ENCODE measurements at regions not wholly inside any gene's neighbourhood (a gene's known extent, or its start where the extent isn't known, plus 50 kb on each side); places are given as distances from the start of the nearest gene placed in this dataset.

DNA sequence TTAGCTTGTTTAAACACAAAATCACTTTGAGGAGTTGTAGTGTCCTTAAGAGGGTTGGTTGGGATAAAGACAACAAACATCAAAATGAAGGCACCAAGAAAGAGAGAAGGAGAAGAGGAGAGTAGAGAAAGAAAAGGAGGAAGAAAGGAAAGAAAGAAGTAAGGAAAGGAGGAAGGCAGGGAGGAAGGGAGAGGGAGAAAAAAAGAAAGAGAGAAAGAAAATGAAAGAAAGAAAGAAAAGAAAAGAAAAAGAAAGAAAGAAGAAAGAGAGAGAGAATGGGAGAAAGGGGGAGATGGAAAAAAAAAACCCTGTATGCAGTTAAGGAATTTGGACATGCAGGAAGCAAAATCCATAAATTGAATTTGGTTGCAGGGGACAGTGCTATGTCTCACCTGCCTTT, 635.4 kb upstream of the FZD8 start:
- H4K20me1 ChIP-seq (ENCODE audit: insufficient read depth, low read length): no peaks in the 10 kb centered on the region
- DNase-seq: no peak
- H3K27ac ChIP-seq (ENCODE audit: low read length): no peak overlapping the region
- TF ChIP-seq EZH2phosphoT487 (IDR thresholded peaks at IDR 0.05; ENCODE audit: low read length) (no peak), EZH2 (optimal IDR thresholded peaks at IDR 0.05; ENCODE audit: low read depth, low read length) (no peak)
- TF ChIP-seq, protein P1, sequence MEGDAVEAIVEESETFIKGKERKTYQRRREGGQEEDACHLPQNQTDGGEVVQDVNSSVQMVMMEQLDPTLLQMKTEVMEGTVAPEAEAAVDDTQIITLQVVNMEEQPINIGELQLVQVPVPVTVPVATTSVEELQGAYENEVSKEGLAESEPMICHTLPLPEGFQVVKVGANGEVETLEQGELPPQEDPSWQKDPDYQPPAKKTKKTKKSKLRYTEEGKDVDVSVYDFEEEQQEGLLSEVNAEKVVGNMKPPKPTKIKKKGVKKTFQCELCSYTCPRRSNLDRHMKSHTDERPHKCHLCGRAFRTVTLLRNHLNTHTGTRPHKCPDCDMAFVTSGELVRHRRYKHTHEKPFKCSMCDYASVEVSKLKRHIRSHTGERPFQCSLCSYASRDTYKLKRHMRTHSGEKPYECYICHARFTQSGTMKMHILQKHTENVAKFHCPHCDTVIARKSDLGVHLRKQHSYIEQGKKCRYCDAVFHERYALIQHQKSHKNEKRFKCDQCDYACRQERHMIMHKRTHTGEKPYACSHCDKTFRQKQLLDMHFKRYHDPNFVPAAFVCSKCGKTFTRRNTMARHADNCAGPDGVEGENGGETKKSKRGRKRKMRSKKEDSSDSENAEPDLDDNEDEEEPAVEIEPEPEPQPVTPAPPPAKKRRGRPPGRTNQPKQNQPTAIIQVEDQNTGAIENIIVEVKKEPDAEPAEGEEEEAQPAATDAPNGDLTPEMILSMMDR (IDR thresholded peaks at IDR 0.05; ENCODE audit: low read length): no peak
- no peaks in the 10 kb centered on the region for H3K4me1 ChIP-seq (ENCODE audit: low read length)
- H3K9me2 ChIP-seq (replicated peaks; ENCODE audit: insufficient read depth, low read length): no peaks in the 10 kb centered on the region
- no peak overlapping the region for H3K4me2 ChIP-seq (ENCODE audit: low read depth, low read length)
- H3K4me3 ChIP-seq (ENCODE audit: low read length): no peak overlapping the region
- no peaks in the 10 kb centered on the region for H3K27me3 ChIP-seq (replicated peaks; ENCODE audit: insufficient read depth, low read length)
- H3F3A ChIP-seq (ENCODE audit: insufficient read depth, low read length): no peaks in the 10 kb centered on the region
- H2AFZ ChIP-seq (ENCODE audit: low read length): no peak overlapping the region
- no peaks in the 10 kb centered on the region for H3K9me3 ChIP-seq (replicated peaks; ENCODE audit: insufficient read depth, low read length)
- no peaks in the 10 kb centered on the region for H3K79me2 ChIP-seq (ENCODE audit: low read length)
- H3K9ac ChIP-seq (ENCODE audit: low read length): no peak overlapping the region
- H3K36me3 ChIP-seq (replicated peaks; ENCODE audit: insufficient read depth, low read length): no peaks in the 10 kb centered on the region

DNA sequence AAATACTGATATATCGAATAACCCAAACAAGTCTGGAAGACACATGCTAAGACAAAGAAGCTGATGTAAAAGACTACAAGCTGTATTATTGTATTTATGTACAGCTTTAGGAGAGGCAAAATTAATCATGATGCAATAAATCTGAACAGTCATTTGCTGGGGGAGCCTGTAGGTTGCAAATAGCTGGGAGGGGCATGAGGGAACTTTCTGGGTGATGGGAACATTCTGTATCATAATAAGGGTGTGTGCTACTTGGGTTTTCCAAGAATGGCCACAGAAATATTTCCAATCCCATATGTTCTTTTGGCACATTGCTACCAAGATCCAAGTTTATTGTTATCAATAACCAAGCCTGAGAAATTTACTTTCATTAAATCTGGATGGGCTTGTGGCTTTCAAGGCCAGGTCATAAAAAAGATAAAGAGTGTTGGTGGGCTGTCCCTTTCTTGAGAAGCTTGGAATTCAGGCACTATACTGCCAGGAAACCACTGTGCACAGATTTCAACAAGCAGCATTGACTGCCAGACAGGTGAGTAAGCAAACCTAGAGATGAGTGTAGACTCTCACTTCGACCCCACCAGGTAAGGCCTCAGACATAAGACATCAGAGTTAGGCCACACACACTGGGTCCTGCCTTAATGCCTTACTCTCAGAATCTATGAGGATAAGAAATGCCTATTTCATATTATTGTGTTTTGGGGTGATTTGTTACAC, 629.7 kb upstream of the FZD8 start:
- H3K4me2 ChIP-seq (ENCODE audit: low read depth, low read length): no peak overlapping the region
- no peaks in the 10 kb centered on the region for H3K4me1 ChIP-seq (ENCODE audit: low read length)
- no peak overlapping the region for H3K9ac ChIP-seq (ENCODE audit: low read length)
- H3K79me2 ChIP-seq (ENCODE audit: low read length): no peaks in the 10 kb centered on the region
- TF ChIP-seq, protein P1 (IDR thresholded peaks at IDR 0.05; ENCODE audit: low read length): no peak
- TF ChIP-seq EZH2phosphoT487 (IDR thresholded peaks at IDR 0.05; ENCODE audit: low read length): no peak
- TF ChIP-seq EZH2 (optimal IDR thresholded peaks at IDR 0.05; ENCODE audit: low read depth, low read length): no peak
- DNase-seq: no peak
- no peaks in the 10 kb centered on the region for H3K9me3 ChIP-seq (replicated peaks; ENCODE audit: insufficient read depth, low read length)
- no peak overlapping the region for H3K4me3 ChIP-seq (ENCODE audit: low read length)
- no peaks in the 10 kb centered on the region for H4K20me1 ChIP-seq (ENCODE audit: insufficient read depth, low read length)
- H3F3A ChIP-seq (ENCODE audit: insufficient read depth, low read length): no peaks in the 10 kb centered on the region
- no peak overlapping the region for H3K27ac ChIP-seq (ENCODE audit: low read length)
- no peak overlapping the region for H2AFZ ChIP-seq (ENCODE audit: low read length)
- H3K27me3 ChIP-seq (replicated peaks; ENCODE audit: insufficient read depth, low read length): no peaks in the 10 kb centered on the region
- H3K36me3 ChIP-seq (replicated peaks; ENCODE audit: insufficient read depth, low read length): no peaks in the 10 kb centered on the region
- no peaks in the 10 kb centered on the region for H3K9me2 ChIP-seq (replicated peaks; ENCODE audit: insufficient read depth, low read length)

DNA sequence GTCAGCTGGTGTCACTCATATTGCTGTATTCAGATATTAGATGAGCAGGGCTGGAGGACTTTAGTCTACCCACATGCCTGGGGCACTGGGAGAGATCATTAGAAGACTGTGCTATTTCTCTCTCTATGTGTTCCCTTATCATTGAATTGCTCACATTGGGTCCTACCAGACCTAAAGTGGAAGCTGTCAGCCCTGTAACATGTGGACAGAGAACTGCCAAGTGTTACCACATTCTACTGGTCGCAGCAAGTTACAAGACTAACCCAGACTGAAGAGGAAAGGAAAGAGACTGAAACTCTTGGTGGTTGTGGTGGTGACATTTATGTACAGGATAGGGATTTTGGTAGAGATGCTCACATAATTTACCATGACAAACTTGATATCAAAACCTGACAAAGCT, 627.1 kb upstream of the FZD8 start:
- Histone ChIP-seq H3K9me3 (replicated peaks; ENCODE audit: insufficient read depth, low read length) (no peaks in the 10 kb centered on the region), H3K9ac (ENCODE audit: low read length) (no peak overlapping the region), H3K27ac (ENCODE audit: low read length) (no peak overlapping the region), H4K20me1 (ENCODE audit: insufficient read depth, low read length) (no peaks in the 10 kb centered on the region), H3K79me2 (ENCODE audit: low read length) (no peaks in the 10 kb centered on the region), H3K36me3 (replicated peaks; ENCODE audit: insufficient read depth, low read length) (no peaks in the 10 kb centered on the region), H3K27me3 (replicated peaks; ENCODE audit: insufficient read depth, low read length) (no peaks in the 10 kb centered on the region), H3K4me2 (ENCODE audit: low read depth, low read length) (no peak overlapping the region), H3K4me1 (ENCODE audit: low read length) (no peaks in the 10 kb centered on the region), H3F3A (ENCODE audit: insufficient read depth, low read length) (no peaks in the 10 kb centered on the region), H3K4me3 (ENCODE audit: low read length) (no peak overlapping the region), H2AFZ (ENCODE audit: low read length) (no peak overlapping the region), H3K9me2 (replicated peaks; ENCODE audit: insufficient read depth, low read length) (no peaks in the 10 kb centered on the region)
- DNase-seq: no peak
- TF ChIP-seq EZH2 (optimal IDR thresholded peaks at IDR 0.05; ENCODE audit: low read depth, low read length): no peak
- TF ChIP-seq, protein P1 (IDR thresholded peaks at IDR 0.05; ENCODE audit: low read length): no peak
- TF ChIP-seq EZH2phosphoT487 (IDR thresholded peaks at IDR 0.05; ENCODE audit: low read length): no peak

Data from MM.1S (cell line).